GM23338 (cell line): ENCODE measurements at regions not wholly inside any gene's neighbourhood (a gene's known extent, or its start where the extent isn't known, plus 50 kb on each side); places are given as distances from the start of the nearest gene placed in this dataset.

Source experiments
- ATAC-seq: fragments of 200-7000 bp; cut with Tn5 transposase; 3 replicates; pipeline ENCODE4 v1.9.1; 2020
- DNase-seq: peaks from one replicate; pipeline ENCODE4 v3.0.0-alpha.2; 2015; ENCODE audit warnings: low spot score
- H2AFZ ChIP-seq: fragments of 200-600 bp; sonication (generic); 2 replicates; pipeline ENCODE4 v1.8.0; 2016; ENCODE audit warnings: antibody characterized with exemption, mild to moderate bottlenecking, moderate library complexity
- H3F3A ChIP-seq: fragments of 200-600 bp; sonication (generic); replicated peaks from 2 replicates; pipeline ENCODE4 v1.8.0; 2017; ENCODE audit warnings: antibody characterized with exemption, mixed run types, low read depth
- H3K27ac ChIP-seq: fragments of 200-600 bp; sonication (generic); 2 replicates; pipeline ENCODE4 v1.6.1; 2016; ENCODE audit warnings: low read depth
- H3K27me3 ChIP-seq: fragments of 200-600 bp; sonication (generic); 2 replicates; pipeline ENCODE4 v1.8.0; 2016; ENCODE audit warnings: mild to moderate bottlenecking, mixed run types, moderate library complexity; ENCODE audit not compliant: insufficient read depth
- H3K36me3 ChIP-seq: fragments of 200-600 bp; sonication (generic); 2 replicates; pipeline ENCODE4 v1.8.0; 2016; ENCODE audit warnings: mild to moderate bottlenecking; ENCODE audit not compliant: insufficient read depth
- H3K4me1 ChIP-seq: fragments of 200-600 bp; sonication (generic); 2 replicates; pipeline ENCODE4 v1.8.0; 2016; ENCODE audit warnings: mild to moderate bottlenecking, moderate library complexity; ENCODE audit not compliant: insufficient read depth
- H3K4me2 ChIP-seq: fragments of 200-600 bp; sonication (generic); 2 replicates; pipeline ENCODE4 v1.7.1; 2017; ENCODE audit warnings: mixed run types
- H3K4me3 ChIP-seq: fragments of 200-600 bp; sonication (generic); 2 replicates; pipeline ENCODE4 v1.6.1; 2016; ENCODE audit warnings: mixed run types
- H3K79me2 ChIP-seq: fragments of 200-600 bp; sonication (generic); replicated peaks from 2 replicates; pipeline ENCODE4 v1.8.0; 2017; ENCODE audit warnings: mild to moderate bottlenecking; ENCODE audit not compliant: insufficient read depth
- H3K9me2 ChIP-seq: fragments of 200-600 bp; sonication (generic); 2 replicates; pipeline ENCODE4 v1.8.0; 2017; ENCODE audit not compliant: insufficient read depth
- H4K20me1 ChIP-seq: fragments of 200-600 bp; sonication (generic); replicated peaks from 2 replicates; pipeline ENCODE4 v1.8.0; 2017; ENCODE audit warnings: mild to moderate bottlenecking; ENCODE audit not compliant: insufficient read depth
- H3K27ac Mint-ChIP-seq: 2 replicates; pipeline ENCODE4 v1.8.0; 2020; ENCODE audit warnings: inconsistent platforms, mild to moderate bottlenecking, moderate library complexity, mixed read lengths
- H3K27me3 Mint-ChIP-seq: 3 replicates; pipeline ENCODE4 v1.8.0; 2022; ENCODE audit warnings: low read depth, mild to moderate bottlenecking, moderate library complexity, mixed read lengths, inconsistent platforms; ENCODE audit not compliant: insufficient read depth, poor library complexity
- H3K36me3 Mint-ChIP-seq: 3 replicates; pipeline ENCODE4 v1.8.0; 2021; ENCODE audit warnings: low read depth, mild to moderate bottlenecking, inconsistent platforms, moderate library complexity, mixed read lengths
- H3K4me1 Mint-ChIP-seq: 3 replicates; pipeline ENCODE4 v1.8.0; 2020; ENCODE audit warnings: mild to moderate bottlenecking, inconsistent platforms, mixed read lengths
- H3K4me3 Mint-ChIP-seq: 3 replicates; pipeline ENCODE4 v1.8.0; 2021; ENCODE audit warnings: moderate library complexity, mild to moderate bottlenecking, inconsistent platforms, mixed read lengths
- H3K9me3 Mint-ChIP-seq: 3 replicates; pipeline ENCODE4 v1.8.0; 2020; ENCODE audit warnings: moderate library complexity, mild to moderate bottlenecking, inconsistent platforms, mixed read lengths
- CREB1 ChIP-seq: fragments of 250-450 bp; sonication (Bioruptor Pico); IDR thresholded peaks from 2 replicates; pipeline ENCODE4 v1.5.0; 2020; ENCODE audit warnings: low read depth, mild to moderate bottlenecking, moderate library complexity
- EZH2 ChIP-seq: fragments of 200-600 bp; sonication (generic); IDR thresholded peaks from one replicate; pipeline ENCODE4 v1.8.0; 2017; ENCODE audit warnings: antibody characterized with exemption, mild to moderate bottlenecking, low read depth; ENCODE audit not compliant: unreplicated experiment
- EZH2phosphoT487 ChIP-seq: fragments of 200-600 bp; sonication (generic); IDR thresholded peaks from one replicate; pipeline ENCODE4 v1.8.1; 2018; ENCODE audit warnings: antibody characterized with exemption; ENCODE audit not compliant: unreplicated experiment
- JUNB ChIP-seq: IDR thresholded peaks from one replicate; pipeline ENCODE4 v1.6.1; 2016; ENCODE audit warnings: antibody characterized with exemption; ENCODE audit not compliant: unreplicated experiment
- NANOG ChIP-seq: IDR thresholded peaks from 2 replicates; pipeline ENCODE4 v1.6.1; 2016; ENCODE audit warnings: antibody characterized with exemption, borderline replicate concordance
- POLR2AphosphoS5 ChIP-seq: IDR thresholded peaks from 2 replicates; pipeline ENCODE4 v1.6.1; 2016; ENCODE audit warnings: antibody characterized with exemption, low read depth
- STAT1 ChIP-seq: IDR thresholded peaks from one replicate; pipeline ENCODE4 v1.6.1; 2016; ENCODE audit warnings: antibody characterized with exemption; ENCODE audit not compliant: unreplicated experiment
- ZNF114 ChIP-seq: fragments of 250-450 bp; sonication (Bioruptor Pico); IDR thresholded peaks from 2 replicates; pipeline ENCODE4 v1.5.0; 2020; ENCODE audit warnings: mild to moderate bottlenecking, moderate library complexity
- ZNF331 ChIP-seq: fragments of 250-450 bp; sonication (Bioruptor Pico); IDR thresholded peaks from 2 replicates; pipeline ENCODE4 v1.5.0; 2020; ENCODE audit warnings: low read depth, mild to moderate bottlenecking, moderate library complexity
- TF ChIP-seq, protein P1 (sequence below): IDR thresholded peaks from one replicate; pipeline ENCODE4 v1.6.1; 2018; ENCODE audit warnings: antibody characterized with exemption; ENCODE audit not compliant: unreplicated experiment
- TF ChIP-seq, protein P2 (sequence below): IDR thresholded peaks from 2 replicates; pipeline ENCODE4 v1.6.1; 2016; ENCODE audit warnings: antibody characterized with exemption
- TF ChIP-seq, protein P3 (sequence below), 2 experiments: fragments of 200-600 bp in 1 of 2; sonication (generic) in 1 of 2; conservative IDR thresholded peaks; 2 replicates each; pipeline versions ENCODE4 v1.5.1 to v1.6.1; 2016 to 2017; ENCODE audit warnings: antibody characterized with exemption in 2 of 2, low read depth in 2 of 2, mild to moderate bottlenecking in 2 of 2, moderate library complexity in 1 of 2

DNA sequence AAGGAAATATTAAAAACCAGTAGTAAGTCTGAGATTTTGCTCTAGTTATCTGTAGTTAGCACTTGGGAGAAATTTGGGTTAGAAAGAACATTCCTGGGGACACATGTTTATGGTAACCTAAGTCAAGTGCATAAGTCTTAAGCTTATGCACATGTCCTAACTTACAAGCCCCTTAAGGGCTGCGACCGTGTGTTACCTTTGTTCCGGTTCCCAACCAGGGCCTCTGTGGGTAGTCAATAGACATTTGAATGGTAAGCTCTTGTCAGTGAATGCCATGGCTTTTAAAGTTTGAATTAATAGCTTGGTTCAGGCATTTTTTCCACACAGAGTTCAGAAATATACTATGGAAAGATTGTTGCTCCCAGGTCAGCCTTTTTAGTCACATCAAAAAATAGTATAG, 64.7 kb upstream of the CWC22 start:
- Histone ChIP-seq H3K4me1 (peaks cover 14% of the 10 kb centered on the region; the same call in 1 of the 2 replicates), H3K27ac (no peak overlapping the region), H3K4me3 (no peak overlapping the region), H3K4me2 (peak overlapping the region; percentile 30), H2AFZ (no peak overlapping the region), H4K20me1 (no peaks in the 10 kb centered on the region), H3F3A (no peaks in the 10 kb centered on the region), H3K9me2 (peaks cover 7% of the 10 kb centered on the region; the same call in 1 of the 2 replicates), H3K27me3 (no peaks in the 10 kb centered on the region), H3K36me3 (peaks cover 15% of the 10 kb centered on the region; the same call in 1 of the 2 replicates), H3K79me2 (no peaks in the 10 kb centered on the region)
- Mint-ChIP-seq H3K27ac (0 out of 2 replicates have a peak overlapping the region, but pooled peaks have one; percentile 22), H3K4me1 (peaks cover 21% of the 10 kb centered on the region), H3K9me3 (peaks cover 31% of the 10 kb centered on the region), H3K27me3 (no peaks in the 10 kb centered on the region), H3K36me3 (peaks cover 29% of the 10 kb centered on the region), H3K4me3 (peak overlapping the region; percentile 31; the same call in 2 of the 3 replicates)
- DNase-seq (peak; percentile 38), ATAC-seq (peak; percentile 91)
- TF ChIP-seq, protein P1, sequence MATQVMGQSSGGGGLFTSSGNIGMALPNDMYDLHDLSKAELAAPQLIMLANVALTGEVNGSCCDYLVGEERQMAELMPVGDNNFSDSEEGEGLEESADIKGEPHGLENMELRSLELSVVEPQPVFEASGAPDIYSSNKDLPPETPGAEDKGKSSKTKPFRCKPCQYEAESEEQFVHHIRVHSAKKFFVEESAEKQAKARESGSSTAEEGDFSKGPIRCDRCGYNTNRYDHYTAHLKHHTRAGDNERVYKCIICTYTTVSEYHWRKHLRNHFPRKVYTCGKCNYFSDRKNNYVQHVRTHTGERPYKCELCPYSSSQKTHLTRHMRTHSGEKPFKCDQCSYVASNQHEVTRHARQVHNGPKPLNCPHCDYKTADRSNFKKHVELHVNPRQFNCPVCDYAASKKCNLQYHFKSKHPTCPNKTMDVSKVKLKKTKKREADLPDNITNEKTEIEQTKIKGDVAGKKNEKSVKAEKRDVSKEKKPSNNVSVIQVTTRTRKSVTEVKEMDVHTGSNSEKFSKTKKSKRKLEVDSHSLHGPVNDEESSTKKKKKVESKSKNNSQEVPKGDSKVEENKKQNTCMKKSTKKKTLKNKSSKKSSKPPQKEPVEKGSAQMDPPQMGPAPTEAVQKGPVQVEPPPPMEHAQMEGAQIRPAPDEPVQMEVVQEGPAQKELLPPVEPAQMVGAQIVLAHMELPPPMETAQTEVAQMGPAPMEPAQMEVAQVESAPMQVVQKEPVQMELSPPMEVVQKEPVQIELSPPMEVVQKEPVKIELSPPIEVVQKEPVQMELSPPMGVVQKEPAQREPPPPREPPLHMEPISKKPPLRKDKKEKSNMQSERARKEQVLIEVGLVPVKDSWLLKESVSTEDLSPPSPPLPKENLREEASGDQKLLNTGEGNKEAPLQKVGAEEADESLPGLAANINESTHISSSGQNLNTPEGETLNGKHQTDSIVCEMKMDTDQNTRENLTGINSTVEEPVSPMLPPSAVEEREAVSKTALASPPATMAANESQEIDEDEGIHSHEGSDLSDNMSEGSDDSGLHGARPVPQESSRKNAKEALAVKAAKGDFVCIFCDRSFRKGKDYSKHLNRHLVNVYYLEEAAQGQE: no peak
- peak; percentile 77 for TF ChIP-seq NANOG

DNA sequence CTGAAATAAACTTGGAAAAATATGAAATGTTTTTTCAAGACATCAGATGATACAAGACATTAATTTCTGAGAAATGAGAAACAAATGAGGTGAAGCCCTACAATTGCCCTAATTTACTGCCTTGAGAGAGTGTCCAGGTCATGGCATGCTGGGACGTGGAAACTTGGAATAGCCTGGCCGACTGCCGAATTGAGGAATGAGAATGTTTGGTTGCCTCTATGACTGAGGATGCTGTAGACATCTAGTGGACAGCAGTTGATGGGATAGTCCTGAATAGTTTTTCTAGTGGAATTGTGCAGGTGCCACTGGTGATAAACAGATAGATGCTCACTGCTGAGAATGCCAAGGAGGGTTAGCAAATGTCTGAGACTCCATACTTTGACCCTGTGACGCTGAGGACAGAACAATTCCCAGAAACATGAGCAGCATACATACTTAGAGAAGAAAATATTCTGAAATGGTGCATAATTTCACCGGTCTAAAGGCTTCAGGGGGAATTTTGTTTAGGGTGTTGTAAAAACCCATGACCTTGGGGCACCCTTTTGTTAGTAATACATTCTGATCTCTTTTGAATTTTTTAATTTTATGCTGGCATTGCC, 56.5 kb upstream of the CWC22 start:
- H3K4me3 Mint-ChIP-seq: no peak overlapping the region
- no peak for ATAC-seq
- TF ChIP-seq, protein P2, sequence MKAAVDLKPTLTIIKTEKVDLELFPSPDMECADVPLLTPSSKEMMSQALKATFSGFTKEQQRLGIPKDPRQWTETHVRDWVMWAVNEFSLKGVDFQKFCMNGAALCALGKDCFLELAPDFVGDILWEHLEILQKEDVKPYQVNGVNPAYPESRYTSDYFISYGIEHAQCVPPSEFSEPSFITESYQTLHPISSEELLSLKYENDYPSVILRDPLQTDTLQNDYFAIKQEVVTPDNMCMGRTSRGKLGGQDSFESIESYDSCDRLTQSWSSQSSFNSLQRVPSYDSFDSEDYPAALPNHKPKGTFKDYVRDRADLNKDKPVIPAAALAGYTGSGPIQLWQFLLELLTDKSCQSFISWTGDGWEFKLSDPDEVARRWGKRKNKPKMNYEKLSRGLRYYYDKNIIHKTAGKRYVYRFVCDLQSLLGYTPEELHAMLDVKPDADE: no peak
- no peak for TF ChIP-seq ZNF331 (CRISPR knock-in tag)
- no peak for TF ChIP-seq ZNF114
- TF ChIP-seq, protein P1: no peak
- no peak for TF ChIP-seq JUNB
- TF ChIP-seq POLR2AphosphoS5: no peak
- no peak for TF ChIP-seq EZH2
- TF ChIP-seq, protein P3, sequence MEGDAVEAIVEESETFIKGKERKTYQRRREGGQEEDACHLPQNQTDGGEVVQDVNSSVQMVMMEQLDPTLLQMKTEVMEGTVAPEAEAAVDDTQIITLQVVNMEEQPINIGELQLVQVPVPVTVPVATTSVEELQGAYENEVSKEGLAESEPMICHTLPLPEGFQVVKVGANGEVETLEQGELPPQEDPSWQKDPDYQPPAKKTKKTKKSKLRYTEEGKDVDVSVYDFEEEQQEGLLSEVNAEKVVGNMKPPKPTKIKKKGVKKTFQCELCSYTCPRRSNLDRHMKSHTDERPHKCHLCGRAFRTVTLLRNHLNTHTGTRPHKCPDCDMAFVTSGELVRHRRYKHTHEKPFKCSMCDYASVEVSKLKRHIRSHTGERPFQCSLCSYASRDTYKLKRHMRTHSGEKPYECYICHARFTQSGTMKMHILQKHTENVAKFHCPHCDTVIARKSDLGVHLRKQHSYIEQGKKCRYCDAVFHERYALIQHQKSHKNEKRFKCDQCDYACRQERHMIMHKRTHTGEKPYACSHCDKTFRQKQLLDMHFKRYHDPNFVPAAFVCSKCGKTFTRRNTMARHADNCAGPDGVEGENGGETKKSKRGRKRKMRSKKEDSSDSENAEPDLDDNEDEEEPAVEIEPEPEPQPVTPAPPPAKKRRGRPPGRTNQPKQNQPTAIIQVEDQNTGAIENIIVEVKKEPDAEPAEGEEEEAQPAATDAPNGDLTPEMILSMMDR (conservative IDR thresholded peaks at IDR 0.05; ENCODE audit: low read depth in 2 of 2): no peak
- no peak for TF ChIP-seq CREB1 (CRISPR knock-in tag)
- TF ChIP-seq STAT1: no peak
- TF ChIP-seq EZH2phosphoT487: no peak

More for the DNA sequence above, 56.5 kb upstream of the CWC22 start:
- no peaks in the 10 kb centered on the region for H3K27me3 ChIP-seq
- peaks cover 6% of the 10 kb centered on the region; the same call in 1 of the 2 replicates for H3K9me2 ChIP-seq
- H3K27ac Mint-ChIP-seq: no peak overlapping the region
- no peak overlapping the region for H3K4me2 ChIP-seq
- no peaks in the 10 kb centered on the region for H3F3A ChIP-seq
- H3K4me3 ChIP-seq: no peak overlapping the region
- no peaks in the 10 kb centered on the region for H3K36me3 ChIP-seq
- H3K79me2 ChIP-seq: no peaks in the 10 kb centered on the region
- H3K4me1 Mint-ChIP-seq: peaks cover 7% of the 10 kb centered on the region
- H3K4me1 ChIP-seq: peaks cover 5% of the 10 kb centered on the region; the same call in 1 of the 2 replicates
- H3K27me3 Mint-ChIP-seq: peaks cover 4% of the 10 kb centered on the region
- H2AFZ ChIP-seq: no peak overlapping the region
- peaks cover 6% of the 10 kb centered on the region; the same call in 2 of the 3 replicates for H3K9me3 Mint-ChIP-seq
- peaks cover 5% of the 10 kb centered on the region; the same call in 2 of the 3 replicates for H3K36me3 Mint-ChIP-seq
- no peak overlapping the region for H3K27ac ChIP-seq
- no peaks in the 10 kb centered on the region for H4K20me1 ChIP-seq
- DNase-seq: no peak
